Amniotic epithelial cell (primary cell): ENCODE measurements at regions not wholly inside any gene's neighbourhood (a gene's known extent, or its start where the extent isn't known, plus 50 kb on each side); places are given as distances from the start of the nearest gene placed in this dataset.
"Not testable (repeated sequence)": the region's sequence is repeated elsewhere in the genome, so short reads cannot be mapped to it uniquely, and the experiment has no call there.

Experiments used
- DNase-seq: peaks from one replicate; pipeline ENCODE4 v3.0.0-alpha.2; 2010; ENCODE audit warnings: low read depth

GRCh38 chrX:42157923-42158322 lies 234.6 kb upstream of the CASK start:
- DNase-seq: not testable (repeated sequence)

- DNase-seq: no peak
These were observed 228.5 kb upstream of the CASK start for GRCh38 chrX:42151808-42152207.

GRCh38 chrX:42149765-42150164 lies 226.4 kb upstream of the CASK start:
- peak; percentile 52 for DNase-seq

GRCh38 chrX:42149281-42149680 lies 225.9 kb upstream of the CASK start:
- peak; percentile 13 for DNase-seq

GRCh38 chrX:42143866-42144592 lies 220.7 kb upstream of the CASK start:
- no peak for DNase-seq

GRCh38 chrX:42140320-42140719 lies 217.0 kb upstream of the CASK start:
- DNase-seq: no peak

- DNase-seq: no peak
These were observed 212.4 kb upstream of the CASK start for GRCh38 chrX:42135583-42136228.

GRCh38 chrX:42131856-42132255 lies 208.5 kb upstream of the CASK start:
- no peak for DNase-seq

GRCh38 chrX:42129022-42129940 lies 205.9 kb upstream of the CASK start:
- no peak for DNase-seq

- no peak for DNase-seq
These were observed 205.2 kb upstream of the CASK start for GRCh38 chrX:42128587-42128986.

- DNase-seq: no peak
These were observed 204.7 kb upstream of the CASK start for GRCh38 chrX:42128020-42128419.

GRCh38 chrX:42127563-42127962 lies 204.2 kb upstream of the CASK start:
- no peak for DNase-seq

- no peak for DNase-seq
These were observed 200.0 kb upstream of the CASK start for GRCh38 chrX:42123369-42123768.

GRCh38 chrX:42119076-42119475 lies 195.7 kb upstream of the CASK start:
- DNase-seq: peak; percentile 46

GRCh38 chrX:42117318-42117717 lies 194.0 kb upstream of the CASK start:
- no peak for DNase-seq

- DNase-seq: no peak
These were observed 186.1 kb upstream of the CASK start for GRCh38 chrX:42109428-42109827.

- DNase-seq: no peak
These were observed 184.4 kb upstream of the CASK start for GRCh38 chrX:42107495-42108488.

- DNase-seq: no peak
These were observed 183.2 kb upstream of the CASK start for GRCh38 chrX:42106556-42106955.

- no peak for DNase-seq
These were observed 179.4 kb upstream of the CASK start for GRCh38 chrX:42102586-42103282.

- DNase-seq: no peak
These were observed 175.5 kb upstream of the CASK start for GRCh38 chrX:42098900-42099299.

- no peak for DNase-seq
These were observed 174.1 kb upstream of the CASK start for GRCh38 chrX:42097486-42097885.
